H1 (cell line): ENCODE measurements at regions not wholly inside any gene's neighbourhood (a gene's known extent, or its start where the extent isn't known, plus 50 kb on each side); places are given as distances from the start of the nearest gene placed in this dataset.

Source experiments
- CTCF ChIA-PET: fragments of 300-600 bp; sonication (Branson Sonifier 250); formaldehyde crosslinking; loops from one replicate; lab custom pipeline; 2021; ENCODE audit not compliant: partially characterized antibody; lab: Charles Lee
- POLR2A ChIA-PET: fragments of 300-600 bp; sonication (Branson Sonifier 250); formaldehyde crosslinking; loops from one replicate; lab custom pipeline; 2021; ENCODE audit warnings: inconsistent platforms; ENCODE audit not compliant: partially characterized antibody; lab: Charles Lee
- DNase-seq, 2 experiments: peaks; one replicate each; pipeline versions ENCODE4 v3.0.0 to v3.0.0-alpha.2; 2010 to 2022; ENCODE audit warnings: low spot score in 2 of 2, low read depth in 1 of 2, mixed read lengths in 1 of 2
- FAIRE-seq: peaks from 2 replicates; lab custom pipeline; 2011; peaks lifted over from hg19 to GRCh38; lab: Jason Lieb, UNC
- H2AFZ ChIP-seq: 2 replicates; pipeline ENCODE4 v1.8.1; 2012; ENCODE audit warnings: low read length, inconsistent platforms
- H2AK5ac ChIP-seq: 2 replicates; pipeline ENCODE4 v1.6.1; 2013; ENCODE audit warnings: low read depth, low read length
- H2BK120ac ChIP-seq: replicated peaks from 2 replicates; pipeline ENCODE3; 2013; ENCODE audit warnings: low read depth, low read length, inconsistent platforms
- H2BK12ac ChIP-seq: 2 replicates; pipeline ENCODE4 v1.6.1; 2013; ENCODE audit warnings: low read depth, low read length
- H2BK15ac ChIP-seq: 2 replicates; pipeline ENCODE4 v1.6.1; 2013; ENCODE audit warnings: low read length
- H2BK20ac ChIP-seq: 2 replicates; pipeline ENCODE4 v1.6.1; 2013; ENCODE audit warnings: low read length
- H2BK5ac ChIP-seq: 2 replicates; pipeline ENCODE4 v1.6.1; 2013; ENCODE audit warnings: low read depth, low read length
- H3K14ac ChIP-seq: 2 replicates; pipeline ENCODE4 v1.6.1; 2013; ENCODE audit warnings: inconsistent platforms; ENCODE audit not compliant: insufficient read length
- H3K18ac ChIP-seq: 2 replicates; pipeline ENCODE4 v1.6.1; 2013; ENCODE audit warnings: low read length; ENCODE audit errors: extremely low read depth
- H3K23ac ChIP-seq: 2 replicates; pipeline ENCODE4 v1.6.1; 2013; ENCODE audit warnings: inconsistent platforms; ENCODE audit not compliant: insufficient read length
- H3K23me2 ChIP-seq: 2 replicates; pipeline ENCODE4 v1.6.1; 2013; ENCODE audit warnings: low read depth, low read length
- H3K27ac ChIP-seq: 2 replicates; pipeline ENCODE4 v1.6.1; 2011; ENCODE audit warnings: low read depth, low read length, inconsistent platforms
- H3K27me3 ChIP-seq, 4 experiments: replicated peaks in 1 of 4; 1 replicate in 1 of 4; 2 replicates in 3 of 4; pipeline versions ENCODE4 v1.6.1 to v1.8.1; 2011 to 2013; ENCODE audit warnings: low read length in 3 of 4, mild to moderate bottlenecking in 3 of 4, inconsistent platforms in 2 of 4, mixed read lengths in 2 of 4, moderate library complexity in 1 of 4; ENCODE audit not compliant: control insufficient read depth in 3 of 4, insufficient read depth in 3 of 4; ENCODE audit errors: extremely low read depth in 1 of 4
- H3K36me3 ChIP-seq, 4 experiments: 2 replicates each; pipeline versions ENCODE4 v1.6.1 to v1.8.1; 2011 to 2013; ENCODE audit warnings: mild to moderate bottlenecking in 4 of 4, low read length in 3 of 4, moderate library complexity in 2 of 4, control low read depth in 1 of 4, inconsistent platforms in 1 of 4; ENCODE audit not compliant: insufficient read depth in 4 of 4, control insufficient read depth in 2 of 4
- H3K4ac ChIP-seq: replicated peaks from 2 replicates; pipeline ENCODE3; 2013; ENCODE audit warnings: low read length, low read depth, mixed read lengths, inconsistent platforms; ENCODE audit not compliant: insufficient read length
- H3K4me1 ChIP-seq, 4 experiments: replicated peaks in 1 of 4; 1 replicate in 1 of 4; 2 replicates in 3 of 4; pipeline versions ENCODE4 v1.6.1 to v1.8.1; 2011 to 2013; ENCODE audit warnings: low read length in 3 of 4, inconsistent platforms in 2 of 4, mixed read lengths in 1 of 4; ENCODE audit not compliant: insufficient read depth in 4 of 4, control insufficient read depth in 3 of 4
- H3K4me2 ChIP-seq, 2 experiments: 2 replicates each; pipeline versions ENCODE4 v1.6.1 to v1.8.1; 2011 to 2013; ENCODE audit warnings: low read depth in 2 of 2, low read length in 2 of 2, control low read depth in 1 of 2, inconsistent platforms in 1 of 2, mild to moderate bottlenecking in 1 of 2; ENCODE audit not compliant: insufficient read depth in 1 of 2
- H3K4me3 ChIP-seq, 4 experiments: fragments of 200-600, 300-600 bp in 1 of 4; sonication (generic), shearing (Covaris generic), sonication (Bioruptor Twin) in 1 of 4; 2 replicates each; pipeline versions ENCODE4 v1.5.1 to v1.8.1; 2011 to 2016; ENCODE audit warnings: low read length in 4 of 4, low read depth in 3 of 4, control low read depth in 2 of 4, inconsistent platforms in 2 of 4, mild to moderate bottlenecking in 2 of 4, mixed read lengths in 1 of 4, moderate library complexity in 1 of 4; ENCODE audit not compliant: insufficient read depth in 2 of 4; ENCODE audit errors: extremely low read depth in 1 of 4
- H3K56ac ChIP-seq: replicated peaks from 2 replicates; pipeline ENCODE3; 2013; ENCODE audit warnings: low read depth, mild to moderate bottlenecking, mixed read lengths, low read length, inconsistent platforms; ENCODE audit not compliant: insufficient read length
- H3K79me1 ChIP-seq: 2 replicates; pipeline ENCODE4 v1.6.1; 2013; ENCODE audit warnings: low read depth, low read length, control low read depth
- H3K79me2 ChIP-seq, 2 experiments: 2 replicates each; pipeline versions ENCODE4 v1.6.1 to v1.8.1; 2012 to 2013; ENCODE audit warnings: low read length in 2 of 2, mild to moderate bottlenecking in 2 of 2, inconsistent platforms in 1 of 2; ENCODE audit not compliant: insufficient read depth in 2 of 2, control insufficient read depth in 1 of 2
- H3K9ac ChIP-seq, 4 experiments: replicated peaks in 1 of 4; 1 replicate in 1 of 4; 2 replicates in 3 of 4; pipeline versions ENCODE4 v1.6.1 to v1.8.1; 2011 to 2013; ENCODE audit warnings: low read depth in 3 of 4, low read length in 3 of 4, control low read depth in 2 of 4, mild to moderate bottlenecking in 2 of 4, moderate library complexity in 2 of 4, inconsistent platforms in 1 of 4; ENCODE audit errors: extremely low read depth in 1 of 4
- H3K9me3 ChIP-seq, 2 experiments: 2 replicates each; pipeline versions ENCODE4 v1.6.1 to v1.8.1; 2012 to 2013; ENCODE audit warnings: mild to moderate bottlenecking in 2 of 2, moderate library complexity in 2 of 2, control low read depth in 1 of 2, inconsistent platforms in 1 of 2, low read depth in 1 of 2, low read length in 1 of 2, mixed read lengths in 1 of 2; ENCODE audit not compliant: insufficient read depth in 2 of 2
- H4K20me1 ChIP-seq, 2 experiments: replicated peaks in 1 of 2; 2 replicates each; pipeline versions ENCODE3 to v1.8.1; 2011 to 2013; ENCODE audit warnings: inconsistent platforms in 2 of 2, low read length in 2 of 2, mild to moderate bottlenecking in 1 of 2; ENCODE audit not compliant: insufficient read depth in 2 of 2, control insufficient read depth in 1 of 2
- H4K5ac ChIP-seq: 2 replicates; pipeline ENCODE4 v1.6.1; 2013; ENCODE audit warnings: low read length, low read depth, mixed read lengths, inconsistent platforms; ENCODE audit not compliant: insufficient read length
- H4K8ac ChIP-seq: 2 replicates; pipeline ENCODE4 v1.8.0; 2013; ENCODE audit warnings: mild to moderate bottlenecking, moderate library complexity, low read length, inconsistent platforms; ENCODE audit not compliant: insufficient read depth; ENCODE audit errors: extremely low read depth
- H4K91ac ChIP-seq: replicated peaks from 2 replicates; pipeline ENCODE3; 2013; ENCODE audit warnings: low read length, mixed read lengths, inconsistent platforms; ENCODE audit not compliant: insufficient read length
- CEBPB ChIP-seq: IDR thresholded peaks from 2 replicates; pipeline ENCODE4 v1.6.1; 2012; ENCODE audit warnings: low read depth, low read length
- CHD2 ChIP-seq: IDR thresholded peaks from 2 replicates; pipeline ENCODE4 v1.6.1; 2012; ENCODE audit warnings: low read length, improper control_type of control experiment
- HDAC2 ChIP-seq, 2 experiments: fragments of 300-600 bp in 1 of 2; sonication (generic) in 1 of 2; IDR thresholded peaks; 2 replicates each; pipeline ENCODE4 v1.6.1; 2011 to 2012; ENCODE audit warnings: low read depth in 2 of 2, low read length in 2 of 2, mild to moderate bottlenecking in 2 of 2, moderate library complexity in 2 of 2, borderline replicate concordance in 1 of 2, inconsistent platforms in 1 of 2
- KDM5A ChIP-seq: fragments of 200-600 bp; IDR thresholded peaks from 2 replicates; pipeline ENCODE4 v1.7.1; 2012; ENCODE audit warnings: mild to moderate bottlenecking, low read length, inconsistent platforms, mixed read lengths
- WGBS, 2 experiments: shearing (Covaris generic) in 1 of 2; methylation state at CpG; one replicate each; pipeline versions ENCODE4 v1.1.6 to v1.1.7; 2013 to 2015; ENCODE audit warnings: low lambda C conversion rate in 2 of 2, mixed read lengths in 2 of 2, inconsistent platforms in 1 of 2, low coverage in 1 of 2, missing lambda C conversion rate in 1 of 2; ENCODE audit not compliant: insufficient replicate concordance in 2 of 2, insufficient coverage in 1 of 2, insufficient read length in 1 of 2; ENCODE audit errors: extremely low coverage in 1 of 2, missing lambda C conversion rate in 1 of 2; 5-methylcytosine and 5-hydroxymethylcytosine counted together

- no peak overlapping the region for H3K4me2 ChIP-seq
- no peak overlapping the region for H3K56ac ChIP-seq
- DNase-seq (no peak), FAIRE-seq (no peak)
- ChIA-PET POLR2A (no interaction called here), CTCF (no interaction called here)
- no peak overlapping the region for H4K91ac ChIP-seq
- H2AK5ac ChIP-seq = no peak overlapping the region
- H3K27me3 ChIP-seq = no peaks in the 10 kb centered on the region
- no peak overlapping the region for H2AFZ ChIP-seq
- no peaks in the 10 kb centered on the region for H3K79me1 ChIP-seq
- H4K5ac ChIP-seq = no peak overlapping the region
- no peak overlapping the region for H2BK5ac ChIP-seq
- no peak overlapping the region for H2BK15ac ChIP-seq
- H2BK120ac ChIP-seq = no peak overlapping the region
- no peaks in the 10 kb centered on the region for H4K20me1 ChIP-seq
- 90% methylated on average over 1 of the region's 1 CpG; no CpG with 5 or more reads in 1 of the 2 experiments for WGBS, 2 experiments
- H3K79me2 ChIP-seq = no peaks in the 10 kb centered on the region
- no peaks in the 10 kb centered on the region for H3K9me3 ChIP-seq
- H3K27ac ChIP-seq = no peak overlapping the region
- no peaks in the 10 kb centered on the region for H3K36me3 ChIP-seq
- no peak for TF ChIP-seq CHD2
- TF ChIP-seq CEBPB = no peak
- TF ChIP-seq HDAC2 (IDR thresholded peaks at IDR 0.05; ENCODE audit: borderline replicate concordance in 1 of 2, low read depth in 2 of 2, low read length in 2 of 2) = no peak
- no peak for TF ChIP-seq KDM5A
- 0 out of 7 replicates have a peak, but pooled peaks cover 0 to 3% (median 0%) of the 10 kb centered on the region in 4 experiments for H3K4me1 ChIP-seq
- no peaks in the 10 kb centered on the region for H3K23me2 ChIP-seq
- H3K18ac ChIP-seq = no peak overlapping the region
- no peak overlapping the region for H4K8ac ChIP-seq
- H2BK20ac ChIP-seq = no peak overlapping the region
- H3K14ac ChIP-seq = no peak overlapping the region
- no peak overlapping the region for H3K9ac ChIP-seq
- no peak overlapping the region for H3K4me3 ChIP-seq
- no peak overlapping the region for H3K23ac ChIP-seq
- no peak overlapping the region for H3K4ac ChIP-seq
- H2BK12ac ChIP-seq = no peak overlapping the region
These were observed 143.9 kb upstream of the KLHL29 start for GRCh38 chr2:23241121-23241520.
